OCI-LY3 (cell line): ENCODE measurements at regions not wholly inside any gene's neighbourhood (a gene's known extent, or its start where the extent isn't known, plus 50 kb on each side); places are given as distances from the start of the nearest gene placed in this dataset.

Source experiments
- H2AFZ ChIP-seq: fragments of 200-600, 300-600 bp; shearing (Covaris generic); 2 replicates; pipeline ENCODE4 v1.6.0; 2014; ENCODE audit warnings: antibody characterized with exemption, low read depth, low read length
- H3K27ac ChIP-seq: fragments of 200-600, 300-600 bp; sonication (generic); 2 replicates; pipeline ENCODE4 v1.5.1; 2014; ENCODE audit warnings: mild to moderate bottlenecking, low read length, moderate library complexity, mixed read lengths
- H3K27me3 ChIP-seq: fragments of 200-600, 300-600 bp; sonication (generic); 2 replicates; pipeline ENCODE4 v1.6.1; 2014; ENCODE audit warnings: low read depth, low read length, mixed read lengths
- H3K36me3 ChIP-seq: fragments of 200-600, 300-600 bp; sonication (generic); replicated peaks from 2 replicates; pipeline ENCODE3; 2014; ENCODE audit warnings: low read depth, low read length, mixed read lengths
- H3K4me1 ChIP-seq: fragments of 300-600, 200-600 bp; sonication (generic); 2 replicates; pipeline ENCODE4 v1.6.1; 2014; ENCODE audit warnings: low read length, mixed read lengths
- H3K4me2 ChIP-seq: fragments of 200-600, 300-600 bp; sonication (generic); 2 replicates; pipeline ENCODE4 v1.6.1; 2014; ENCODE audit warnings: low read length, mixed read lengths
- H3K4me3 ChIP-seq: fragments of 300-600, 200-600 bp; sonication (generic); 2 replicates; pipeline ENCODE4 v1.5.1; 2014; ENCODE audit warnings: antibody characterized with exemption, mild to moderate bottlenecking, low read length, moderate library complexity
- H3K79me2 ChIP-seq: fragments of 300-600, 200-600 bp; shearing (Covaris generic); 2 replicates; pipeline ENCODE4 v1.6.1; 2014; ENCODE audit warnings: mild to moderate bottlenecking, low read length, mixed read lengths
- H3K9ac ChIP-seq: fragments of 300-600, 200-600 bp; shearing (Covaris generic); 2 replicates; pipeline ENCODE4 v1.6.0; 2014; ENCODE audit warnings: mild to moderate bottlenecking, low read length, moderate library complexity
- H3K9me3 ChIP-seq: fragments of 200-600, 300-600 bp; shearing (Covaris generic); 2 replicates; pipeline ENCODE4 v1.6.1; 2014; ENCODE audit warnings: low read length, mixed read lengths; ENCODE audit not compliant: insufficient read depth
- H4K20me1 ChIP-seq: fragments of 200-600, 300-600 bp; sonication (generic); 2 replicates; pipeline ENCODE4 v1.6.1; 2016; ENCODE audit warnings: low read length, mixed read lengths; ENCODE audit not compliant: insufficient read depth
- EZH2phosphoT487 ChIP-seq: fragments of 200-600 bp; shearing (Covaris generic); IDR thresholded peaks from 2 replicates; pipeline ENCODE4 v1.6.1; 2018; ENCODE audit warnings: antibody characterized with exemption, mixed run types, low read depth
- TF ChIP-seq, protein P1 (sequence below): fragments of 200-600, 300-600 bp; sonication (generic); IDR thresholded peaks from 2 replicates; pipeline ENCODE4 v1.5.1; 2014; ENCODE audit warnings: antibody characterized with exemption, low read length, low read depth

DNA sequence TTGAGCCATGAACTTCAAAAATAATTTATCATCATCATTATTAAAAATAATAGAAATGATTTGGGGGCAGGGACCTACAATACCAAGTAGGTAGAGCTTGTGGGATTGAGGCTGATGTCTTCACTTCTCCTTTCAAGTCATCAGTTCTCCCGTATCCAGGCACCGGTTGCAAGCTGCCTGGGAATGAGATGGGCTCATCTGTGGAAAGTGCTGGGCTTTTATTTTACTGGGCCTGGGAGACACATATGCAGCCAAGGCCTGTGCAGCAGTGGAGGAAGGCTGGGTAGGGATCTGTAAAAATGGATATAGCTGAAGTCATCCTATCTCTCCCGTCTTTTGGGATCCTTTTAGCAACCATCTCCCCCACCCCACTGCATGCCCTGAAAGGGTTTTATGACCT is 284.1 kb upstream of the CLINT1 start:
- no peaks in the 10 kb centered on the region for H4K20me1 ChIP-seq
- H3K27ac ChIP-seq = no peak overlapping the region
- no peak for TF ChIP-seq EZH2phosphoT487
- TF ChIP-seq, protein P1, sequence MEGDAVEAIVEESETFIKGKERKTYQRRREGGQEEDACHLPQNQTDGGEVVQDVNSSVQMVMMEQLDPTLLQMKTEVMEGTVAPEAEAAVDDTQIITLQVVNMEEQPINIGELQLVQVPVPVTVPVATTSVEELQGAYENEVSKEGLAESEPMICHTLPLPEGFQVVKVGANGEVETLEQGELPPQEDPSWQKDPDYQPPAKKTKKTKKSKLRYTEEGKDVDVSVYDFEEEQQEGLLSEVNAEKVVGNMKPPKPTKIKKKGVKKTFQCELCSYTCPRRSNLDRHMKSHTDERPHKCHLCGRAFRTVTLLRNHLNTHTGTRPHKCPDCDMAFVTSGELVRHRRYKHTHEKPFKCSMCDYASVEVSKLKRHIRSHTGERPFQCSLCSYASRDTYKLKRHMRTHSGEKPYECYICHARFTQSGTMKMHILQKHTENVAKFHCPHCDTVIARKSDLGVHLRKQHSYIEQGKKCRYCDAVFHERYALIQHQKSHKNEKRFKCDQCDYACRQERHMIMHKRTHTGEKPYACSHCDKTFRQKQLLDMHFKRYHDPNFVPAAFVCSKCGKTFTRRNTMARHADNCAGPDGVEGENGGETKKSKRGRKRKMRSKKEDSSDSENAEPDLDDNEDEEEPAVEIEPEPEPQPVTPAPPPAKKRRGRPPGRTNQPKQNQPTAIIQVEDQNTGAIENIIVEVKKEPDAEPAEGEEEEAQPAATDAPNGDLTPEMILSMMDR = no peak
- H2AFZ ChIP-seq = no peak overlapping the region
- no peak overlapping the region for H3K9ac ChIP-seq
- no peak overlapping the region for H3K4me3 ChIP-seq
- H3K36me3 ChIP-seq = no peaks in the 10 kb centered on the region
- H3K4me1 ChIP-seq = peaks cover 7% of the 10 kb centered on the region
- H3K9me3 ChIP-seq = no peaks in the 10 kb centered on the region
- H3K79me2 ChIP-seq = no peaks in the 10 kb centered on the region
- no peak overlapping the region for H3K4me2 ChIP-seq
- no peaks in the 10 kb centered on the region for H3K27me3 ChIP-seq

DNA sequence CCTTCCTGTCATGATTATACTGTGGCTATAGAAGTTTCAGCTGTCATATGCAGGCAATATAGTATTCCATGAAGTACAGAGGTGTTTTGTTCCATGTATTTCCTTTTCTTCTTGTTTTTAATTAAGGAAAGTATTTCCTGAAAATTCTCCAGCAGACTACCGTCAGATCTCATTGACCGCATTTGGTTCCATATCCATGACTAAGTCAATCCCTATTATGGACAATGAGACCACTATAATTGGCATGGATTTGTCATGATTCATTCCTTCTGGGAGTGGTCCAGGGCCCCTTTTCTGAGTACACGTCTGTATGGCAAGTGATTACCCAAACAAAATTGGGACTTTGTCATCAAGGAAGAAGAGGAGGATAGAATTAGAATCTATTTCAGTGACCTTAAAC is 283.2 kb upstream of the CLINT1 start:
- no peak for TF ChIP-seq EZH2phosphoT487
- TF ChIP-seq, protein P1 = no peak
- Histone ChIP-seq H2AFZ (no peak overlapping the region), H3K36me3 (no peaks in the 10 kb centered on the region)

DNA sequence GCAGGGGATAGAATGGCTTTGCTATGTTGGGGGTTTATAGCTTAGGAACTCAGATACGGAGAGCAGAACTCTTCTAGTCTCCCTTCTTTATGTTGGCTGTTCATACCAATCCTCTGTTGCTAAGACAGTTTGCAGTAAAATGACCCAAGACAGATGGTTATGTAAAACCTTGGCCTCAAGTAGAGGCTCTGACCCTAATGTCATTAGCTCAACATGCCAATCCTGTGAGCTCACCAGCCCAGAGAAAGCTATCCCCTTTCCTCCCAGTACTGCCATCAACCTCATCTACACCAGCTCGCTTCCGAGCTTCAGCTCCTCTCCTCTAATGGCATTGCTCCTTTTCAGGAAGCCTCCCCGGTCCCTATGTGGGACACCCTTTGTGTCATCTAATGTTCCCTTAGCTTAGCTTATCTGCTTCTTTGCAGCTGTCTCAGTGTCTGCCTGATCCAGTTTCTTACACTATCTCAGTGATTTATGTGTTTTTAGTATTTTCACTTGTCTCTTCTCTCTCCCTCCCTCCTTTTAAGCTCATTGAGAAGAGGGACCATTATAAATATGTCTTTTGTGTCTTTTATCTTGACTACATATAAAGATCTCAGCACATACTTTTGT is 281.3 kb upstream of the CLINT1 start:
- no peaks in the 10 kb centered on the region for H4K20me1 ChIP-seq
- no peak overlapping the region for H3K9ac ChIP-seq
- H3K4me1 ChIP-seq = no peaks in the 10 kb centered on the region
- H2AFZ ChIP-seq = no peak overlapping the region
- H3K9me3 ChIP-seq = no peaks in the 10 kb centered on the region
- no peaks in the 10 kb centered on the region for H3K79me2 ChIP-seq
- H3K4me3 ChIP-seq = no peak overlapping the region
- no peak for TF ChIP-seq EZH2phosphoT487
- TF ChIP-seq, protein P1 = no peak
- no peak overlapping the region for H3K27ac ChIP-seq
- no peaks in the 10 kb centered on the region for H3K27me3 ChIP-seq
- no peaks in the 10 kb centered on the region for H3K36me3 ChIP-seq
- no peak overlapping the region for H3K4me2 ChIP-seq

More for the DNA sequence above, 283.2 kb upstream of the CLINT1 start:
- Histone ChIP-seq H3K79me2 (no peaks in the 10 kb centered on the region), H3K27me3 (no peaks in the 10 kb centered on the region), H3K27ac (no peak overlapping the region), H3K9ac (no peak overlapping the region), H3K4me3 (no peak overlapping the region), H4K20me1 (no peaks in the 10 kb centered on the region), H3K4me1 (peaks cover 7% of the 10 kb centered on the region), H3K4me2 (no peak overlapping the region), H3K9me3 (no peaks in the 10 kb centered on the region)

DNA sequence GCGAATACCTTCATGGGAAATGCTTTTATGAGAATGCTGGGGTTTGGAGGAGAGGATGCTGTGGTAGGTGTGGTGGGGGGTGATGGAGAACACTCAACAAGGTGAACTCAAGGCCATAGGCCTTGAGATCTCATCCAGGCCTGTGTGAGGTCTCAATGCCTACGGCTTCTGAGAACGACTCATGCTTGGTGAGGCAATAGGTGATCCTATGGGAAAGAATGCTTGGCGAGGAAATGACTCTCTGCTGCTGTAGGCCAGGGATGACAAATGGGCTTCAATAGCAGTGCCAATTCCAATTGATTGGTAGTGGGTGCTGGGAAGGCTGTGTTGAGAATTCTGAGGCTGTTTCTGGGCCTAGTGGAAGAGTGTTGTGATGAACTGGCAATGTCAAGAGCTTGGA is 280.2 kb upstream of the CLINT1 start:
- H3K9ac ChIP-seq = no peak overlapping the region
- H2AFZ ChIP-seq = no peak overlapping the region
- no peaks in the 10 kb centered on the region for H3K79me2 ChIP-seq
- H3K4me2 ChIP-seq = no peak overlapping the region
- no peak overlapping the region for H3K27ac ChIP-seq
- H3K4me1 ChIP-seq = no peaks in the 10 kb centered on the region
- TF ChIP-seq EZH2phosphoT487 = no peak
- TF ChIP-seq, protein P1 = no peak
- H3K4me3 ChIP-seq = no peak overlapping the region
- H3K9me3 ChIP-seq = no peaks in the 10 kb centered on the region
- no peaks in the 10 kb centered on the region for H3K27me3 ChIP-seq
- no peaks in the 10 kb centered on the region for H3K36me3 ChIP-seq
- no peaks in the 10 kb centered on the region for H4K20me1 ChIP-seq
